ENCODE measurements at regions not wholly inside any gene's neighbourhood (a gene's known extent, or its start where the extent isn't known, plus 50 kb on each side); places are given as distances from the start of the nearest gene placed in this dataset.

DNA sequence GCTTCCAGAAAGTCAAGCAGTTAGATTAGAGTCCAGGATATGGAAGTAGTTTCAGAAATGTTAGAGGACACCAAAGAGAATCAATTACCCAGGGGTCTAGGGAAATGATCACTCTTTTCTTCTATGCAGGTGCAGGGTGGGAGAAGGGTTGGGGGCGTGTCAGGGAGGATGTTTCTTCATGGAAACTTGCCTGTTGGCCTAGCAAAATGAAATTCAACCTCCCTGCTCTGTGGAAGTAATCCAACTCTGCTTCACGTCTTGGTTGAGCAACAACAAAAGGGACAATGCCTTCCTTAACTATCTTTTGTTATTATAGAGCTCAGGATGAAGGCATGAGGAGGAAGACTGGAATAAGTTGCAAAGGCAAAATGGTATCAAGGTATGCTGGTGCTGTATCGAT, 210.8 kb upstream of the ETAA1 start:
- TF ChIP-seq, protein P1, sequence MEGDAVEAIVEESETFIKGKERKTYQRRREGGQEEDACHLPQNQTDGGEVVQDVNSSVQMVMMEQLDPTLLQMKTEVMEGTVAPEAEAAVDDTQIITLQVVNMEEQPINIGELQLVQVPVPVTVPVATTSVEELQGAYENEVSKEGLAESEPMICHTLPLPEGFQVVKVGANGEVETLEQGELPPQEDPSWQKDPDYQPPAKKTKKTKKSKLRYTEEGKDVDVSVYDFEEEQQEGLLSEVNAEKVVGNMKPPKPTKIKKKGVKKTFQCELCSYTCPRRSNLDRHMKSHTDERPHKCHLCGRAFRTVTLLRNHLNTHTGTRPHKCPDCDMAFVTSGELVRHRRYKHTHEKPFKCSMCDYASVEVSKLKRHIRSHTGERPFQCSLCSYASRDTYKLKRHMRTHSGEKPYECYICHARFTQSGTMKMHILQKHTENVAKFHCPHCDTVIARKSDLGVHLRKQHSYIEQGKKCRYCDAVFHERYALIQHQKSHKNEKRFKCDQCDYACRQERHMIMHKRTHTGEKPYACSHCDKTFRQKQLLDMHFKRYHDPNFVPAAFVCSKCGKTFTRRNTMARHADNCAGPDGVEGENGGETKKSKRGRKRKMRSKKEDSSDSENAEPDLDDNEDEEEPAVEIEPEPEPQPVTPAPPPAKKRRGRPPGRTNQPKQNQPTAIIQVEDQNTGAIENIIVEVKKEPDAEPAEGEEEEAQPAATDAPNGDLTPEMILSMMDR (IDR thresholded peaks at IDR 0.05 in 2 of 3, conservative IDR thresholded peaks at IDR 0.05 in 1 of 3; ENCODE audit: control insufficient read depth in 2 of 3, extremely low read depth in 1 of 3, insufficient read depth in 1 of 3, low read depth in 3 of 3, low read length in 3 of 3), result no peak
- TF ChIP-seq ZNF217 (IDR thresholded peaks at IDR 0.05), result no peak
- TF ChIP-seq, protein P2, sequence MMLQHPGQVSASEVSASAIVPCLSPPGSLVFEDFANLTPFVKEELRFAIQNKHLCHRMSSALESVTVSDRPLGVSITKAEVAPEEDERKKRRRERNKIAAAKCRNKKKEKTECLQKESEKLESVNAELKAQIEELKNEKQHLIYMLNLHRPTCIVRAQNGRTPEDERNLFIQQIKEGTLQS (IDR thresholded peaks at IDR 0.05; ENCODE audit: borderline replicate concordance, extremely low read depth, low read depth, low read length), result no peak
- TF ChIP-seq POLR2A (IDR thresholded peaks at IDR 0.05; ENCODE audit: low read depth, low read length), result no peak

Measured in GM12878 (cell line).